Lower lobe of right lung (tissue), 2 donors: ENCODE measurements at regions not wholly inside any gene's neighbourhood (a gene's known extent, or its start where the extent isn't known, plus 50 kb on each side); places are given as distances from the start of the nearest gene placed in this dataset.
"Not testable (repeated sequence)": the region's sequence is repeated elsewhere in the genome, so short reads cannot be mapped to it uniquely, and the experiment has no call there.

Source experiments
- ATAC-seq, 2 donors: fragments of 200-7000 bp; cut with Tn5 transposase; one replicate each; pipeline ENCODE4 v1.9.1; 2020 to 2022; ENCODE audit warnings: mild to moderate bottlenecking in 2 of 2, moderate library complexity in 2 of 2
- DNase-seq: peaks from one replicate; pipeline ENCODE4 v3.0.0-alpha.2; 2020
- H3K27ac ChIP-seq: fragments of 200-600 bp; one replicate; pipeline ENCODE4 v1.8.0; 2022
- H3K27me3 ChIP-seq: fragments of 200-600 bp; one replicate; pipeline ENCODE4 v1.8.0; 2022; ENCODE audit warnings: low read depth
- H3K36me3 ChIP-seq: fragments of 200-600 bp; one replicate; pipeline ENCODE4 v1.8.0; 2022; ENCODE audit warnings: mild to moderate bottlenecking
- H3K4me1 ChIP-seq: fragments of 200-600 bp; one replicate; pipeline ENCODE4 v1.8.0; 2022
- H3K4me3 ChIP-seq: fragments of 200-600 bp; one replicate; pipeline ENCODE4 v1.8.0; 2022; ENCODE audit warnings: mild to moderate bottlenecking
- H3K9me3 ChIP-seq: fragments of 200-600 bp; one replicate; pipeline ENCODE4 v1.8.0; 2022
- CTCF ChIP-seq: fragments of 200-600 bp; IDR thresholded peaks from one replicate; pipeline ENCODE4 v1.8.0; 2022; ENCODE audit warnings: antibody characterized with exemption, mild to moderate bottlenecking
- intact Hi-C: fragments of 100-400 bp; cut with DNase I; formaldehyde crosslinking; loops from one replicate; pipeline ENCODE4 v1.11.0; 2022
- donor health status: DM: no; HTN: yes; CAD: no; lungs with severe emphysema.

GRCh38 chr7:91355695-91356435, 91.6 kb downstream of the FZD1 start:
- H3K36me3 ChIP-seq = no peaks in the 10 kb centered on the region
- H3K27ac ChIP-seq = no peak overlapping the region
- intact Hi-C loops = no loop called here
- DNase-seq = no peak
- no peaks in the 10 kb centered on the region for H3K27me3 ChIP-seq
- ATAC-seq = no peak
- H3K9me3 ChIP-seq = no peaks in the 10 kb centered on the region
- no peaks in the 10 kb centered on the region for H3K4me1 ChIP-seq
- TF ChIP-seq CTCF = no peak
- H3K4me3 ChIP-seq = no peak overlapping the region

DNA sequence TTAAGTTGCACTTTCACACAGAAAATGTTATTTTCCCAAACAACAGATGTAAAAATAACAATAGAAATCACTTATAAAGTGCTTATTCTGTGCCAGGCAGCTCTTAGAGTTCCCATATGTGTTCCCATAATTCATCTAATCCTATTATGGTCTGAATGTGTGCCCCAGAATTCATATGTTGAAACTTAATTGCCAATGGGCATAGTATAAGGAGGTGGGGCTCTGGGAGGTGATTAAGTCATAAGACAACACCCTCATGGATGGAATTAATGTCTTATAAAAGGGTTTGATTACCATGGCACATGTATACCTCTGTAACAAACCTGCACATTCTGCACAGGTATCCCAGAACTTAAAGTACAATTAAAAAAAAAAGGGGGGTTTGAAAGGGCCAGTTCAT, 92.7 kb downstream of the FZD1 start:
- no peak for DNase-seq
- no peaks in the 10 kb centered on the region for H3K27me3 ChIP-seq

GRCh38 chr7:91357379-91357778, 93.1 kb downstream of the FZD1 start:
- Histone ChIP-seq H3K36me3 (no peaks in the 10 kb centered on the region), H3K4me1 (no peaks in the 10 kb centered on the region), H3K27ac (no peak overlapping the region), H3K9me3 (no peaks in the 10 kb centered on the region), H3K27me3 (no peaks in the 10 kb centered on the region), H3K4me3 (no peak overlapping the region)
- DNase-seq (no peak), ATAC-seq (no peak)
- no peak for TF ChIP-seq CTCF
- intact Hi-C loops = no loop called here

More for the DNA sequence above, 92.7 kb downstream of the FZD1 start:
- no peaks in the 10 kb centered on the region for H3K36me3 ChIP-seq
- H3K4me3 ChIP-seq = no peak overlapping the region
- no peaks in the 10 kb centered on the region for H3K9me3 ChIP-seq
- no peak for ATAC-seq
- no peak for TF ChIP-seq CTCF
- H3K27ac ChIP-seq = no peak overlapping the region
- intact Hi-C loops = no loop called here
- no peaks in the 10 kb centered on the region for H3K4me1 ChIP-seq

- Histone ChIP-seq H3K4me1 (no peaks in the 10 kb centered on the region), H3K27ac (no peak overlapping the region), H3K4me3 (no peak overlapping the region), H3K27me3 (no peaks in the 10 kb centered on the region), H3K9me3 (no peaks in the 10 kb centered on the region), H3K36me3 (no peaks in the 10 kb centered on the region)
- no peak for TF ChIP-seq CTCF
- ATAC-seq (no peak), DNase-seq (no peak)
- intact Hi-C loops = no loop called here
These were observed 93.7 kb downstream of the FZD1 start for GRCh38 chr7:91357901-91358300.

DNA sequence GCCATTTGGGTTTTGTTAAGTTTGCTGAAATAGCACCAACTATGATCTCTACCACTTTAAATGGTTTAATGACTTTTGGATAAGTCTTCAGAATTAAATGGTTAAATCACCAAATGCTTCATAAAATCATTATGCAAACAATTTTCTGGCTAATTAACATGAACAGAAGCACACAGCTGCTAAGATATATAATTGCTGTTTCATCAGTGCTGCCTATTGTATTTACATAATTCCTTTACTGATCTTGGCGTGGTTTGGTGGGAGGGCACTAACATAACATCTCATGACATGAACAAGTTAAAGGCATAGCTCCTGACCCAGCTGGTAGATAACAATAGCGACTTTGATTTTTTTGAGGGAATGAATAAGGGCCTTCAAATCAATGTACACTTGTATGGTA, 94.1 kb downstream of the FZD1 start:
- Histone ChIP-seq H3K27ac (no peak overlapping the region), H3K27me3 (no peaks in the 10 kb centered on the region), H3K9me3 (no peaks in the 10 kb centered on the region), H3K4me3 (no peak overlapping the region), H3K36me3 (no peaks in the 10 kb centered on the region), H3K4me1 (no peaks in the 10 kb centered on the region)
- ATAC-seq (no peak), DNase-seq (no peak)
- TF ChIP-seq CTCF = no peak
- intact Hi-C loops = no loop called here

GRCh38 chr7:91365097-91365496, 100.9 kb downstream of the FZD1 start:
- H3K9me3 ChIP-seq, H3K36me3 ChIP-seq, H3K27me3 ChIP-seq, ATAC-seq, H3K4me1 ChIP-seq, H3K4me3 ChIP-seq, H3K27ac ChIP-seq, intact Hi-C loops, DNase-seq: not testable (repeated sequence)
